HS-27A (cell line): ENCODE measurements at regions not wholly inside any gene's neighbourhood (a gene's known extent, or its start where the extent isn't known, plus 50 kb on each side); places are given as distances from the start of the nearest gene placed in this dataset.

Source experiments
- DNase-seq: peaks from one replicate; pipeline ENCODE4 v3.0.0-alpha.2; 2012; ENCODE audit warnings: low read depth, missing footprints

- DNase-seq: no peak
Measured at GRCh38 chr13:31929031-31929770, 102.4 kb upstream of the FRY start.

- DNase-seq: no peak
Measured at GRCh38 chr13:31930490-31930889, 101.1 kb upstream of the FRY start.

GRCh38 chr13:31930901-31931522, 100.6 kb upstream of the FRY start:
- DNase-seq: no peak

GRCh38 chr13:31937436-31937835, 94.1 kb upstream of the FRY start:
- DNase-seq: no peak

- DNase-seq: no peak
Measured at GRCh38 chr13:31940076-31940475, 91.5 kb upstream of the FRY start.

- DNase-seq: no peak
Measured at GRCh38 chr13:31943591-31943990, 88.0 kb upstream of the FRY start.

- DNase-seq: no peak
Measured at GRCh38 chr13:31944262-31945160, 87.1 kb upstream of the FRY start.

- peak; percentile 61 for DNase-seq
Measured at GRCh38 chr13:31945202-31945961, 86.2 kb upstream of the FRY start.

- DNase-seq: no peak
Measured at GRCh38 chr13:31946091-31946770, 85.3 kb upstream of the FRY start.

- no peak for DNase-seq
Measured at GRCh38 chr13:31947105-31947504, 84.5 kb upstream of the FRY start.

GRCh38 chr13:31947506-31947905, 84.1 kb upstream of the FRY start:
- no peak for DNase-seq

- no peak for DNase-seq
Measured at GRCh38 chr13:31949486-31949885, 82.1 kb upstream of the FRY start.

- no peak for DNase-seq
Measured at GRCh38 chr13:31950111-31950815, 81.3 kb upstream of the FRY start.

- no peak for DNase-seq
Measured at GRCh38 chr13:31951215-31951678, 80.3 kb upstream of the FRY start.

GRCh38 chr13:31952641-31953380, 78.8 kb upstream of the FRY start:
- DNase-seq: no peak

GRCh38 chr13:31955101-31955500, 76.5 kb upstream of the FRY start:
- DNase-seq: no peak

- DNase-seq: no peak
Measured at GRCh38 chr13:31955741-31956140, 75.8 kb upstream of the FRY start.

- no peak for DNase-seq
Measured at GRCh38 chr13:31956980-31957644, 74.5 kb upstream of the FRY start.

- DNase-seq: no peak
Measured at GRCh38 chr13:31957772-31958171, 73.8 kb upstream of the FRY start.
